B cell (primary cell): ENCODE measurements at regions not wholly inside any gene's neighbourhood (a gene's known extent, or its start where the extent isn't known, plus 50 kb on each side); places are given as distances from the start of the nearest gene placed in this dataset.

ENCODE experiments used
- ATAC-seq: fragments of 200-7000 bp; cut with Tn5 transposase; one replicate; pipeline ENCODE4 v1.10.0; 2021; ENCODE audit warnings: low read depth, mild to moderate bottlenecking, moderate number of reproducible peaks, moderate library complexity
- CTCF ChIA-PET: fragments of 350-600 bp; sonication (Branson Sonifier 250); formaldehyde crosslinking; loops from one replicate; lab custom pipeline; 2021; ENCODE audit warnings: antibody characterized with exemption, inconsistent platforms; lab: Charles Lee
- POLR2A ChIA-PET: fragments of 350-600 bp; sonication (Branson Sonifier 250); formaldehyde crosslinking; loops from one replicate; lab custom pipeline; 2021; ENCODE audit warnings: antibody characterized with exemption; lab: Charles Lee
- DNase-seq: peaks from one replicate; pipeline ENCODE4 v3.0.0; 2013
- H2AFZ ChIP-seq: 2 replicates; pipeline ENCODE4 v1.6.1; 2012; ENCODE audit warnings: mild to moderate bottlenecking, low read depth, low read length; ENCODE audit not compliant: insufficient read depth, poor library complexity, severe bottlenecking
- H3K27ac ChIP-seq, 2 donors: 1 replicate in 1 of 2; 2 replicates in 1 of 2; pipeline ENCODE4 v1.5.1; 2012 to 2013; ENCODE audit warnings: low read length in 2 of 2, mild to moderate bottlenecking in 2 of 2, moderate library complexity in 1 of 2
- H3K27me3 ChIP-seq, 4 experiments: fragments of 200-600 bp in 1 of 4; sonication (generic) in 1 of 4; replicated peaks in 1 of 4; 1 replicate in 2 of 4; 2 replicates in 2 of 4; pipeline versions ENCODE4 v1.6.1 to v1.7.0; 2013 to 2016; ENCODE audit warnings: low read length in 3 of 4, mild to moderate bottlenecking in 2 of 4, mixed read lengths in 1 of 4, moderate library complexity in 1 of 4; ENCODE audit not compliant: insufficient read depth in 4 of 4, control insufficient read depth in 3 of 4; ENCODE audit errors: control extremely low read depth in 1 of 4
- H3K36me3 ChIP-seq, 2 experiments: replicated peaks in 1 of 2; 1 replicate in 1 of 2; 2 replicates in 1 of 2; pipeline versions ENCODE4 v1.6.1 to v1.7.1; 2013; ENCODE audit warnings: low read length in 1 of 2; ENCODE audit not compliant: insufficient read depth in 2 of 2, control insufficient read depth in 1 of 2; ENCODE audit errors: control extremely low read depth in 1 of 2, extremely low read depth in 1 of 2
- H3K4me1 ChIP-seq, 2 donors: fragments of 200-600 bp in 1 of 2; sonication (generic) in 1 of 2; 1 replicate in 1 of 2; 2 replicates in 1 of 2; pipeline versions ENCODE4 v1.5.1 to v1.6.1; 2013 to 2017; ENCODE audit warnings: low read length in 2 of 2; ENCODE audit not compliant: control insufficient read depth in 2 of 2, insufficient read depth in 2 of 2
- H3K4me2 ChIP-seq: replicated peaks from 2 replicates; pipeline ENCODE3; 2012; ENCODE audit warnings: mild to moderate bottlenecking, low read depth, low read length; ENCODE audit not compliant: poor library complexity, severe bottlenecking
- H3K4me3 ChIP-seq, 5 experiments: fragments of 200-600 bp in 1 of 5; sonication (generic) in 1 of 5; 1 replicate in 3 of 5; 2 replicates in 2 of 5; pipeline versions ENCODE4 v1.5.1 to v1.7.0; 2011 to 2016; ENCODE audit warnings: low read length in 4 of 5, mild to moderate bottlenecking in 4 of 5, low read depth in 2 of 5, control low read depth in 1 of 5, moderate library complexity in 1 of 5; ENCODE audit not compliant: insufficient read depth in 1 of 5; ENCODE audit errors: control extremely low read depth in 1 of 5, extremely low read depth in 1 of 5
- H3K79me2 ChIP-seq: fragments of 200-600 bp; sonication (generic); one replicate; pipeline ENCODE4 v1.6.0; 2016; ENCODE audit warnings: low read length; ENCODE audit not compliant: control insufficient read depth, insufficient read depth
- H3K9ac ChIP-seq: fragments of 200-600 bp; sonication (generic); 2 replicates; pipeline ENCODE4 v1.6.1; 2017; ENCODE audit warnings: mild to moderate bottlenecking, low read length, moderate library complexity
- H3K9me3 ChIP-seq, 3 donors: one replicate each; pipeline versions ENCODE4 v1.6.1 to v1.7.1; 2013; ENCODE audit warnings: low read length in 2 of 3; ENCODE audit not compliant: control insufficient read depth in 2 of 3, insufficient read depth in 1 of 3; ENCODE audit errors: control extremely low read depth in 1 of 3
- H4K20me1 ChIP-seq: 2 replicates; pipeline ENCODE4 v1.6.0; 2012; ENCODE audit warnings: mild to moderate bottlenecking, low read length; ENCODE audit not compliant: insufficient read depth, control insufficient read depth, poor library complexity, severe bottlenecking
- H3K27ac Mint-ChIP-seq: one replicate; pipeline ENCODE4 v1.8.0; 2021; ENCODE audit warnings: mixed read lengths
- H3K27me3 Mint-ChIP-seq: one replicate; pipeline ENCODE4 v1.8.0; 2021; ENCODE audit warnings: mixed read lengths
- H3K4me1 Mint-ChIP-seq: one replicate; pipeline ENCODE4 v1.8.0; 2021; ENCODE audit warnings: mixed read lengths
- H3K4me3 Mint-ChIP-seq: one replicate; pipeline ENCODE4 v1.8.0; 2021; ENCODE audit warnings: mixed read lengths
- H3K9me3 Mint-ChIP-seq: one replicate; pipeline ENCODE4 v1.8.0; 2022; ENCODE audit warnings: mixed read lengths; ENCODE audit not compliant: insufficient read depth
- CTCF ChIP-seq: fragments of 200-600 bp; IDR thresholded peaks from one replicate; pipeline ENCODE4 v1.8.0; 2022; ENCODE audit warnings: antibody characterized with exemption, mild to moderate bottlenecking
- EZH2 ChIP-seq: IDR thresholded peaks from 2 replicates; pipeline ENCODE4 v1.6.1; 2012; ENCODE audit warnings: borderline replicate concordance, low read depth, mild to moderate bottlenecking, moderate library complexity, low read length; ENCODE audit not compliant: insufficient read depth, poor library complexity, severe bottlenecking
- WGBS: methylation state at CpG from one replicate; pipeline ENCODE4 v1.1.5; 2013; ENCODE audit warnings: missing lambda C conversion rate; ENCODE audit not compliant: insufficient coverage; 5-methylcytosine and 5-hydroxymethylcytosine counted together
- intact Hi-C: fragments of 100-400 bp; cut with micrococcal nuclease; formaldehyde crosslinking; loops from one replicate; pipeline ENCODE4 v1.10.0; 2022

GRCh38 chr20:39446397-39446796 lies 484.3 kb downstream of the DHX35 start:
- Mint-ChIP-seq H3K27me3 (no peaks in the 10 kb centered on the region), H3K9me3 (peaks cover 3% of the 10 kb centered on the region), H3K27ac (no peak overlapping the region), H3K4me3 (no peak overlapping the region), H3K4me1 (peaks cover 4% of the 10 kb centered on the region)
- H3K4me1 ChIP-seq = peaks cover 0 to under 1% of the 10 kb centered on the region in 2 donors
- H3K4me3 ChIP-seq = no peak overlapping the region
- ChIA-PET POLR2A (no interaction called here), CTCF (no interaction called here)
- H3K79me2 ChIP-seq = no peaks in the 10 kb centered on the region
- no peak overlapping the region for H3K27ac ChIP-seq
- H3K4me2 ChIP-seq = no peak overlapping the region
- no peaks in the 10 kb centered on the region for H4K20me1 ChIP-seq
- no peak overlapping the region for H2AFZ ChIP-seq
- TF ChIP-seq CTCF (no peak), EZH2 (no peak)
- H3K36me3 ChIP-seq = no peaks in the 10 kb centered on the region
- no peaks in the 10 kb centered on the region for H3K27me3 ChIP-seq
- DNase-seq (no peak), ATAC-seq (no peak)
- intact Hi-C loops = no loop called here
- no peaks in the 10 kb centered on the region for H3K9me3 ChIP-seq
- WGBS = 80% methylated on average over 1 of the region's 2 CpGs
- H3K9ac ChIP-seq = no peak overlapping the region

GRCh38 chr20:39445095-39445494 lies 483.0 kb downstream of the DHX35 start:
- Histone ChIP-seq H3K36me3 (no peaks in the 10 kb centered on the region), H4K20me1 (no peaks in the 10 kb centered on the region), H3K4me2 (no peak overlapping the region), H3K27me3 (no peaks in the 10 kb centered on the region), H3K4me1 (no peaks in the 10 kb centered on the region), H3K4me3 (no peak overlapping the region), H3K27ac (no peak overlapping the region), H3K9me3 (no peaks in the 10 kb centered on the region), H3K9ac (no peak overlapping the region), H2AFZ (no peak overlapping the region), H3K79me2 (no peaks in the 10 kb centered on the region)
- no peak for ATAC-seq
- Mint-ChIP-seq H3K9me3 (peaks cover 3% of the 10 kb centered on the region), H3K4me3 (no peak overlapping the region), H3K27me3 (no peaks in the 10 kb centered on the region), H3K27ac (no peak overlapping the region), H3K4me1 (no peaks in the 10 kb centered on the region)
- TF ChIP-seq CTCF (no peak), EZH2 (no peak)
- no peak for DNase-seq
- CTCF ChIA-PET = no interaction called here
- intact Hi-C loops = no loop called here
- POLR2A ChIA-PET = no interaction called here
- WGBS = no CpG with 5 or more reads among the region's 1 CpG
